Loucy (cell line): ENCODE measurements at regions not wholly inside any gene's neighbourhood (a gene's known extent, or its start where the extent isn't known, plus 50 kb on each side); places are given as distances from the start of the nearest gene placed in this dataset.

Experiments
- CTCF ChIP-seq: fragments of 200-600 bp; sonication (generic); conservative IDR thresholded peaks from 2 replicates; pipeline ENCODE4 v1.5.1; 2014; ENCODE audit warnings: mild to moderate bottlenecking, antibody characterized with exemption, low read length
- EZH2phosphoT487 ChIP-seq: fragments of 200-600 bp; IDR thresholded peaks from 2 replicates; pipeline ENCODE4 v1.6.1; 2018; ENCODE audit warnings: antibody characterized with exemption, mild to moderate bottlenecking, moderate library complexity, borderline replicate concordance

- TF ChIP-seq CTCF: no peak
- no peak for TF ChIP-seq EZH2phosphoT487
Measured at GRCh38 chr7:156116514-156117215, 304.4 kb upstream of the SHH start.
